BJ (cell line): ENCODE measurements at regions not wholly inside any gene's neighbourhood (a gene's known extent, or its start where the extent isn't known, plus 50 kb on each side); places are given as distances from the start of the nearest gene placed in this dataset.

Experiments
- CTCF ChIA-PET: fragments of 350-600 bp; formaldehyde crosslinking; extraction: SDS; loops from one replicate; lab custom pipeline; 2021; ENCODE audit warnings: antibody characterized with exemption, inconsistent platforms; lab: Yijun Ruan, JAX
- POLR2A ChIA-PET: fragments of 300-600 bp; sonication (Branson Sonifier 250); formaldehyde crosslinking; extraction: SDS; loops from one replicate; lab custom pipeline; 2021; ENCODE audit warnings: antibody characterized with exemption; lab: Charles Lee
- DNase-seq: peaks from one replicate; pipeline ENCODE4 v3.0.0-alpha.2; 2011; ENCODE audit warnings: low read depth
- H3K27me3 ChIP-seq: 2 replicates; pipeline ENCODE4 v1.6.0; 2011; ENCODE audit warnings: low read length; ENCODE audit not compliant: control insufficient read depth, insufficient read depth
- H3K36me3 ChIP-seq: 2 replicates; pipeline ENCODE4 v1.5.1; 2011; ENCODE audit warnings: low read length; ENCODE audit not compliant: control insufficient read depth, insufficient read depth
- H3K4me3 ChIP-seq: 2 replicates; pipeline ENCODE4 v1.5.1; 2011; ENCODE audit warnings: low read depth, mild to moderate bottlenecking, control low read depth, low read length
- TF ChIP-seq, protein P1 (sequence below): IDR thresholded peaks from 2 replicates; pipeline ENCODE4 v1.5.1; 2011; ENCODE audit warnings: low read depth, mild to moderate bottlenecking, control low read depth, inconsistent platforms, low read length, moderate library complexity; ENCODE audit not compliant: insufficient read depth

- ChIA-PET CTCF (interaction anchor here (0.6 kb wide), 1 partner anchor 270 kb away, joined by 3 read pairs; no protein-coding TSS in a partner anchor), POLR2A (no interaction called here)
- Histone ChIP-seq H3K36me3 (no peaks in the 10 kb centered on the region), H3K27me3 (peaks cover 10% of the 10 kb centered on the region), H3K4me3 (no peak overlapping the region)
- TF ChIP-seq, protein P1, sequence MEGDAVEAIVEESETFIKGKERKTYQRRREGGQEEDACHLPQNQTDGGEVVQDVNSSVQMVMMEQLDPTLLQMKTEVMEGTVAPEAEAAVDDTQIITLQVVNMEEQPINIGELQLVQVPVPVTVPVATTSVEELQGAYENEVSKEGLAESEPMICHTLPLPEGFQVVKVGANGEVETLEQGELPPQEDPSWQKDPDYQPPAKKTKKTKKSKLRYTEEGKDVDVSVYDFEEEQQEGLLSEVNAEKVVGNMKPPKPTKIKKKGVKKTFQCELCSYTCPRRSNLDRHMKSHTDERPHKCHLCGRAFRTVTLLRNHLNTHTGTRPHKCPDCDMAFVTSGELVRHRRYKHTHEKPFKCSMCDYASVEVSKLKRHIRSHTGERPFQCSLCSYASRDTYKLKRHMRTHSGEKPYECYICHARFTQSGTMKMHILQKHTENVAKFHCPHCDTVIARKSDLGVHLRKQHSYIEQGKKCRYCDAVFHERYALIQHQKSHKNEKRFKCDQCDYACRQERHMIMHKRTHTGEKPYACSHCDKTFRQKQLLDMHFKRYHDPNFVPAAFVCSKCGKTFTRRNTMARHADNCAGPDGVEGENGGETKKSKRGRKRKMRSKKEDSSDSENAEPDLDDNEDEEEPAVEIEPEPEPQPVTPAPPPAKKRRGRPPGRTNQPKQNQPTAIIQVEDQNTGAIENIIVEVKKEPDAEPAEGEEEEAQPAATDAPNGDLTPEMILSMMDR, result no peak
- no peak for DNase-seq
Observed at GRCh38 chr3:72260588-72260910, 475.6 kb upstream of the PROK2 start.

- DNase-seq, result no peak
Observed at GRCh38 chr3:72259755-72260587, 475.0 kb upstream of the PROK2 start.

GRCh38 chr3:72258361-72259141 is 473.6 kb upstream of the PROK2 start:
- POLR2A ChIA-PET, result no interaction called here
- Histone ChIP-seq H3K4me3 (no peak overlapping the region), H3K36me3 (no peaks in the 10 kb centered on the region), H3K27me3 (peaks cover 14% of the 10 kb centered on the region)
- no peak for DNase-seq
- TF ChIP-seq, protein P1, result no peak
- CTCF ChIA-PET, result no interaction called here

More at GRCh38 chr3:72259755-72260587, 475.0 kb upstream of the PROK2 start:
- Histone ChIP-seq H3K4me3 (no peak overlapping the region), H3K27me3 (peaks cover 10% of the 10 kb centered on the region), H3K36me3 (no peaks in the 10 kb centered on the region)
- CTCF ChIA-PET, result interaction anchor here (0.6 kb wide), 1 partner anchor 270 kb away, joined by 3 read pairs; no protein-coding TSS in a partner anchor
- TF ChIP-seq, protein P1, result no peak
- POLR2A ChIA-PET, result no interaction called here

DNA sequence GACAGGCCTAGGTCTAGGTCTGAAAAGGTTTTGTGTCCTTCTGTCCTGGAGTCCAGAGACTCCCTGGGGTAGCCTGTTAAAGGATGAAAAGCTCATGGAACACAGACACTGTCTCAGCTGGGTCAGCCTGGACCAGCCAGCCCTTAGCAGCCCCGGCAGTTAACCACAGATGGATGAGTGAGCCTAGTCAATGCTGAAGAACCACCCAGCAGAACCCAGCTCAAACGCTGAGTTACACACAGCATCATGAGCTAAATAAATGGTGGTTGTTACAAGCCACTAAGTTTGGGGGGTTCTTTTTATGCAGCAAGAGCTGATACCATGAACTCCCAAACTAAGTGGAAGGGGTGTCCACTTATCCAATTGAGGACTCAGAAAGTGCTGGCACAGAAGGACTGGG is 472.8 kb upstream of the PROK2 start:
- no peaks in the 10 kb centered on the region for H3K36me3 ChIP-seq
- CTCF ChIA-PET, result interaction anchor here (0.8 kb wide), 2 partner anchors 9 to 561 kb away, joined by 3 to 4 read pairs; no protein-coding TSS in a partner anchor

DNA sequence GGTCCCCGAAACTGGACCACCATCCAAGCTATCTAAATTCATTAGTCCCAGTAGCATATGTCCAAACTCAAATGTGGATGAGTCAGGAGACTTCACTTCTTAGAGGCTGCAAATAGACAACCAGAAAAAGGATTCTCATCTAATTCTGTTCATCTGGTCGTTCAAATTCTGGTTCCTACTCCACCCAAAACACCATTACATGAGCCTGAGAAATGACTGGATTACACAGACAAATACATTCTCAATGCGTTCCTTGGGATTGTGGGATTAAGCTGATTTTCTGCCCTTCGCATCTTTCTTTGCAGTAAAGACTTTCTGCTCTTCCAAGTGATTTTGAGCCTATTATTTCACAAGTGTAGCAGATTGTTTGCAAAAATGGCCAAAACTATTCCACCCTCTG is 472.3 kb upstream of the PROK2 start:
- Histone ChIP-seq H3K36me3 (no peaks in the 10 kb centered on the region), H3K27me3 (peaks cover 8% of the 10 kb centered on the region), H3K4me3 (no peak overlapping the region)
- POLR2A ChIA-PET, result no interaction called here
- TF ChIP-seq, protein P1, result no peak
- CTCF ChIA-PET, result interaction anchor here (0.8 to 1.0 kb wide), 3 partner anchors 9 to 561 kb away, joined by 3 to 4 read pairs (median 3); no protein-coding TSS in a partner anchor
- DNase-seq, result no peak

More for the DNA sequence above, 472.8 kb upstream of the PROK2 start:
- POLR2A ChIA-PET, result no interaction called here
- TF ChIP-seq, protein P1, result no peak
- no peak for DNase-seq
- Histone ChIP-seq H3K27me3 (peaks cover 12% of the 10 kb centered on the region), H3K4me3 (no peak overlapping the region)
